ENCODE measurements at regions not wholly inside any gene's neighbourhood (a gene's known extent, or its start where the extent isn't known, plus 50 kb on each side); places are given as distances from the start of the nearest gene placed in this dataset. TPM values are rescaled to one million over a fixed set of nuclear protein-coding genes. Genes with fewer than 3 reads are reported as not detected.

MicroRNAs encoded in the stretch of these regions (microRNA counts, 767-probe panel; counts per million panel counts)
- microRNA hsa-miR-1302 = 460 counts per million, percentile 90 among the panel's probes with 10 or more counts

Small RNAs in the stretch of these regions (microRNA-seq; reads per million reads assigned to microRNA genes)
- gene MIR6859-1 = not detected
- not detected for gene MIR6859-2

Small RNAs in the stretch of these regions (small RNA-seq; reads per million reads assigned to genes)
- gene AL627309.7 = not detected
- not detected for gene MIR6859-1
- not detected for gene MIR6859-2
- not detected for gene RNU6-1100P

Data from neural progenitor cell (in vitro differentiated cells).